Stimulated activated naive CD4-positive, alpha-beta T cell treated with Interleukin-2 at 50 U/mL for 16 hours (primary cell): ENCODE measurements at regions not wholly inside any gene's neighbourhood (a gene's known extent, or its start where the extent isn't known, plus 50 kb on each side); places are given as distances from the start of the nearest gene placed in this dataset.

ENCODE experiments used
- DNase-seq: peaks from one replicate; lab custom pipeline; 2025; lab: John Stamatoyannopoulos, UW

DNA sequence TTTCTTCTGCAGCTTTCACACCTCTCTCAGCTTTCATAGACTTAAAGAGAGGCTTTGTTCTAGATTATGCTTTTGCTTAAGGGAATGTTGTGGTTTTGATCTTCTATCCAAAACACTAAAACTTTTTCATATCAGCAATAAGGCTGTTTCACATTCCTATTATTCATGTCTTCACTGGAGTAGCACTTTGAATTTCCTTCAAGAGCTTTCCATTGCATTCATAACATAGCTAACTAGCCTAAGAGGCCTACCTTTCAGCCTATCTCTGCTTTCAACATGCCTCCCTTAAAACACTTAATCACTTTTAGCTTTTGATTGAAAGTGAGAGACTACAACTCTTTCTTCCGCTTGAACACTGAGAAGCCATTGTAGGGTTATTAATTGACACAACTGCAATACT is 1117.0 kb upstream of the PHF14 start:
- no peak for DNase-seq

DNA sequence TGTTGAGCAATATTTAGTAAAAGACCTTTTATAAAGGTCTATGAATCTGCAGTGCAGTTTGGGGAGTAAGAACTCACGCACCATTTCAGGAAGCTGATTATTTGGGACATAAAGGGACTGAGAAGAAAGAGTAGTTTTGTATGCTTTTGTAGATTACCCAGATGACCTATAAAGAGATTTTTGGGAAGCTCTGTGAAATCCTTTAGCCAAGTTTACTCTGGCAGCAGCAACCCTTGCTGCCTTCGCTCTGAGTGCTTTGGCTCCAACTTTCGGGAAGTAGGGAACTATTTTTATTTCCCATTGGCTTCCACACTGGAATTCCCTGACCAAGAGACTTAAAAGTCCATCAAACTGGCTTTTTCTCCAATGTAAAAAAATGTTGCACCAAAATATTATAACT is 1110.1 kb upstream of the PHF14 start:
- no peak for DNase-seq

DNA sequence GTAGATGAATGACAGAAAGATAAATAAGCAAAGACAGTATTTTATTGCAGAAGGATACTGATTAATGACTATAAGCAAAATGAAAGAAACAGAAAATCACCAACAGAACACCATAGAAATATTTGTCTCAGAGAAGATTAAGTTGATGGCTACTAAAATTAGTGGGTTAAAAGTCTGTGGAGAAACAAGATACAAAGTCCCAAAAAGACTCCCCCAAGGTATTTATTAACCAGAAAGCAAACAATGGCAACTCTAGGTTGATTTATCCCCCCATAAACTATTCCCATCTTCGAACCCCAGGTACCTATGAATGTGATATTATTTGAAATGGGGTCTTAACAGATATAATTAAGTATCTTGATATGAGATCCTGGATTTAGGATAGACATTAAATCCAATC is 1104.5 kb upstream of the PHF14 start:
- no peak for DNase-seq

DNA sequence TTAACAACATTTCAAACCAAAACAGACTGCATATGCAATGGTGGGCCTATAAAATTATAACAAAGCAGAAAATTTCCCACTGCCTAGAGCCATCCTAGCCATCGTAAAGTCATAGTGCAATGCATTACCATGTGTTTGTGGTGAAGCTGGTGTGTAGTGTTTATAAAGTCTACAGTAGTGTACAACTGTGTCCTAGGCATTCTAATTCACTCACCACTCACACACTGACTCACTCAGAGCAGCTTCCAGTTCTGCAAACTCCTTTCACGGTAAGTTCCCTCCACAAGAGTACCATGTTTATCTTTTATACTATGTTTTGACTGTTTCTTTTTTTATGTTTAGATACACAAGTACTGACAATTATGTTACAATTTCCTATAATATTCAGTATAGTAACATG is 1104.1 kb upstream of the PHF14 start:
- no peak for DNase-seq

DNA sequence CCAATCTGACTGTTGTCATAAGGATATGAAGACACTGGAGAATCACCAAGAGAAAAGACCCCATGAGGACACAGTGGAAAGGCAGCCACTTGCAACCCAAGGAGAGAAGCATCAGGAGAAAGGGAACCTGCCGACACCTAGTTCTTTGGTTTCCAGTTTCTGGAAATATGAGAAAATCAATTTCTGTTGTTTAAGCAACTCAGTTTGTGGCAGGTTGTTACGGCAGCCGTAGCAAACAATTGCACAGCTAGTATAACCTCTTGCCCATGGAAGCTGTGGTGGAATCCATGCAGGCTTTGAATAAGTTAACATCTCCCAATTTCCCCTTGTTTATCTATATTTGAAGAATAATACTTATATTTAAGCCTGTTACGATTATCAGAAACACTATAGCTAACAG is 1103.0 kb upstream of the PHF14 start:
- DNase-seq: no peak

DNA sequence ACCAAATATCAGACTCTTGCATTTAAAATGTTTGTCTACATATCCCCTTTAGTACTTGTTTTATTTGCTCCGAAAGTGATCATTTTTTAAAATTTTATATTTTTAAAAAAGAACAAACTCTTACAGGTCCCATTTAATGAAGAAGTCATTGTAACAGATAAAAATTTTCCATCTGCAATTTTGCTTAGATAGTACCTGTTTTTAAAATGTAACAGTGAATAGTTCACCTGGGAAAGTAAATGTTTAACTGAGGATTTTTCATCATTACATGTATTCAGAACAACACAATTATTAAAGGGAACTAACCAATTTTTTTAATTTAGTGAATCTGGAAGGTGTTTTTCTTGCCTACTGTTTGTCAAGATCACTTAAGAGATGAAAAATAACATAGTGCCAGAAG is 1099.5 kb upstream of the PHF14 start:
- DNase-seq: no peak

DNA sequence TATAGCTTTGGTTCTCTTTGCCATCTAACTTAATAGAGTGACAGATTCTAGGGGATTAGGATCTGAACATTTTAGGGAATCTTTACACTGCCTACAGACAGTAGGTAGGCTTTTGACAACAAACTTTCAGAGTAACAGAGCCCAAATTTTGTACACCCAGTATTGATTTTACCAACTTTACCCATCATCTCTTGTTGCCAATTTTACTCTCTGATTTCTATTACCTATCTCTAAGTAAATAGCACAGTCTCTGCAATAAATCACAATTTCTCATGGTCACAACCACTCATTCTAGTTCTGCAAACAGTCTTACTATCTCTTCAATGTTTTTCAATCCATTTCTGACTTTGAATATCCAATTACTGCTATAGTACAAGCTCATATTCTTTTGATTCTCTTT is 1097.6 kb upstream of the PHF14 start:
- no peak for DNase-seq

DNA sequence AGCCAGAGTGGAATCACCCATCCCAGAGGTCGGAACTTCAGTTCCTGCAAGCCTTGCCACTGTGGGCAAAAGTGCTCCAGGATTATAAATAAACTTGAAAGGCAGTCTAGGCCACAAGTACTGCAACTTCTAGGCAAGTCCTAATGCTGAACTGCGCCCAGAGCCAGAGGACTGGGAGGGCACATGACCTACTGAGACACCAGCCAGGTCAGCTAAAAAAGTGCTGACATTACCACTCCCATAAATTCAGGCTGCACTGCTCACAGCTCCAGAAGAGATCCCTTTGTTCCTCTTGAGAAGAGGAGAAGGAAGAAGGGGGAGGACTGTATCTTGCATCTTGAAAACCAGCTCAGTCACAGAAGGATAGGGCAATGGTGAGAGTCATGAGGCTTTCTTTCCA is 1084.1 kb upstream of the PHF14 start:
- no peak for DNase-seq

DNA sequence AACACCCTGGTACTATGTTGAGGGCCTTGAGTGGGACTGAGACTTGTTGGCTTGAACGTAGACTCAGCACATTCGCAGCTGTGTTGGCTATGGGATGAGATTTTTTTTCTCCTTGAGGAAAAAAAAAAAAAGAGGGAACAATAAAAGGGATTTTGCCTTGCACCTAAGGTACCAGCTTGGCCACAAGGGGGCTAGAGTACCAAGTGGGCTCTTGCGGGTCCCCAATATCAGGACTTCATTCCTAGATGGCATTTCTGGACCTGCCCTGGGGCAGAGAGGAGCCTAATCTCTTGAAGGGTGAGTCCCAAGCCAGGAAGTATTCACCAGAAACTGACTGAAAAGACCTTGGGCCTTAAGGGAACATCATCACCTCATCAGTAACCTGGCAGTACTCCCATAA is 1083.6 kb upstream of the PHF14 start:
- DNase-seq: no peak

DNA sequence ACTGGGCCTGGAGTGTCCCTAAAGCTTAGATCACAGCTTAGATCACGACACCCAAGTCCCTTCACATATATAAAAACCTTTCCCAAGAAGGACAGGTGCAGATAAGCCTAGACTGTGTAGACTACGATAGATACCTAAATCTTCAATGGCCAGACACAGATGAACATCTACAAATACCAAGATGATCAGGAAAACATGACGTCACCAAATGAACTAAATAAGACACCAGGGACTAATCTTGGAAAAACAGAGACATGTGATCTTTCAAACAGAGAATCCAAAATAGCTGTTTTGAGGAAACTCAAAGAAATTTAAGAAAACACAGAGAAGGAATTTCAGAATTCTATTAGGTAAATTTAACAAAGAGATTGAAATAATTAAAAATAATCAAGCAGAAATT is 1082.6 kb upstream of the PHF14 start:
- no peak for DNase-seq

DNA sequence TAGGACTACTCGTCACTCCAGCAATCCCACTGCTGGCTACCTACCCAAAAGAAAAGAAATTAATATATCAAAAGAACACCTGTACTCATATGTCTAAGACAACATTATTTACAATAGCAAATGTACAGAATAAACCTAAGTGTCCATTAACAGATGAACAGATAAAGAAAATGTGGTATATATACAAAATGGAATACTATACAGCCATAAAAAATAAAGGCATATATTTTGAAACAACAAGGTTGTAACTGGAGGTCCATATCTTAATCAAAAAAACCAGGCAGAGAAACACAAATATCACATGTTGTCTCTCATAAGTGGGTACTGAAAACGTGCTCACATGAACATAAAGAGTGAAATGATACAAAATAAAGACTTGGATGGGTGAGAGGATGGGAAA is 1073.3 kb upstream of the PHF14 start:
- DNase-seq: no peak

DNA sequence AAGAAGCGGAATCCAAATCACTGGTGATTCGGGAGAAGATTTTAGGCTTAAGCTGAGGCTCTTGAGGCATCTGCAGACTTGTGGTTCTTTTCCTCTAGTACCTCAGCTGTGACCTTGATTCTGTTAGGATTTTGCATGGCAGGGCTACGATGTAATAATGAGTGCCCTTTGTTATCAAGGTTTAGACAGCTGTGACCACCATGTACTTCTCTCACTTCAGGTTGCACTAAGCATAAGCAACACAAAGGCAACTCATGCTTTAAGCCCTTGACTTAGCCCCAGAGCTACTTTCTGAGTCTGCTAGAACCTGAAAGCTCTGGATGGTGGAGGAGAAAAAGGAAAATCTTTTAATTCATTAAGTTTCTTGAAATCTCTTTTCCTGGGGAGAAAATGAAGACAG is 1052.3 kb upstream of the PHF14 start:
- DNase-seq: no peak

DNA sequence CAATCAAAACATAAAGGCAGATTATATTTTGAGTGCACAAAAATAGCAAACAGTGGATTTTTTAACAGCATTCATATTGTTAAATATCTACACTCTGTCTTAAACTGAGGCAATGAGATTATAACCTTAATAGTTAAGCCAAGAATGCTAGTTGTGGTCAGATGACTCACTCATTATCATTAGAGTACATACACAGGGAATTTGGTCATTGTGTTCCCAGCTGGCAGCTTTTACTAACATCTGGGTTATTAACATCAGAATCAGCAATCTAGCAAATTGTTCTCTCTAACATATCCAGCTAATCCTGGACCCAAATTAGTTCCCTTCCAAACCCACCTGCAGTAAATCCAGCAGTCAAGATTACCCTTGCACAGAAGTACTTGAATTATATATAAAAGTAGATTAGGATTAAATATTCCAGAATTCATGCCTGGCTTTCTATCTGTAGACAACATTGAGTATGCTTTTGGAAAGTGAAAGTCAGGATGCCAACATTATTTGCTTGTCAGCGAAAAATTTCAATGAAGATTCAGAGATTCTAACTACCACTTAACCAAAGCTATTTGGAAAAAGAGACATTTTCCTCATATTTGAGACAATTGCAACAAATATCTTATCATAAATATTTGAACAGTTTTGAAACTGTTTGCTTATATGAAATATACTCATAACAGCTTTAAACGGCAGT is 1035.6 kb upstream of the PHF14 start:
- DNase-seq: no peak

DNA sequence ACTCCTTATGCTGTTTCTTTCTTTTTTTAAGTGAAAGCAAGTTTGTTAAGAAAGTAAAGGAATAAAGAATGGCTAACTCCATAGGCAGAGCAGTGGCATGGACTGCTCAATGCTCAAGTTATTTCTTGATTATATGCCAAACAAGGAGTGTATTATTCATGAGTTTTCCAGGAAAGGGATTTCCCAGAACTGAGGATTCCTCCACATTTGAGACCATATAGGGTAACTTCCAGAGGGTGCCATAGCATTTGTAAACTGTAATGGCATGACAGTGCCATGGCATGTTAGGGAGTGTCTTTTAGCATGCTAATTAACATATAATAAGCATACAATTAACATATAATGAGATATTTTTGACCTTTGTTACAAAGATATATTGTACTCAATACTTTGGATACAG is 1034.5 kb upstream of the PHF14 start:
- DNase-seq: no peak

DNA sequence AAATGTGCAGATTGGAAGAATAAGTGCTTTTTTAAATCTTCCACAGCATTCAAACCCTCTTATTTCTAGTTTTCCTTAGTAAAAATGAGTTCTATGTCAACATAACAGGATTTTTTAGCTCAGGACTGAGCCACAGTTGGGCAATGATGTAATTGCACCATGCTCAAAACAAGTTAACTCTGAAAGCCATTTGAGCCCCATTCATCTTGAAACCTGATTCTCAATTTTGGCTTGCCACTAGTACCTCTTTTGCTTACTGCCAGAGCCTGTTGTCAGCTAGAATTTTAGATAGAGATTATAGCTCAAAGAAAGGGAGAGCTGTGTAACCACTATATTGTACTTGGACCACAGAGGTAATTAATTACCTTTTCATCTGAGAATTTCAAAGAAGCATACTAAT is 1028.5 kb upstream of the PHF14 start:
- no peak for DNase-seq

DNA sequence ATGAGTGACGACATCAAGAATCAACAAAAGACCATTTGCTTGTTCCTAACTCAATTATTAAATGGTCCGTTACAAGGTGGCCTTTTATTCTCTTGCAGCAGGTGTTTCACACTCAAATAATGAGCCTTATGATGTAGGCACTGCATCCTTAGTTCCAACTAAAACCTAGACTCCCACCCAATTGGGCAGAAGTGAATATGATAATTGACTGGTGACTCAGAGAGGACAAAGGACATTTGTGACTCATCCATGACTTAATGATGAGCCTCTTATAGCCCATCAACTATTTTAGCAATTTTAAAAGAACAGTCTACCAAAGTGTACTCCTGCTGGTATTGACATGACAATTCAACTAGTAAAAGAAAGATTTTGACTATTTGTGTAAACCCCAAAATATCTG is 1027.8 kb upstream of the PHF14 start:
- DNase-seq: no peak

DNA sequence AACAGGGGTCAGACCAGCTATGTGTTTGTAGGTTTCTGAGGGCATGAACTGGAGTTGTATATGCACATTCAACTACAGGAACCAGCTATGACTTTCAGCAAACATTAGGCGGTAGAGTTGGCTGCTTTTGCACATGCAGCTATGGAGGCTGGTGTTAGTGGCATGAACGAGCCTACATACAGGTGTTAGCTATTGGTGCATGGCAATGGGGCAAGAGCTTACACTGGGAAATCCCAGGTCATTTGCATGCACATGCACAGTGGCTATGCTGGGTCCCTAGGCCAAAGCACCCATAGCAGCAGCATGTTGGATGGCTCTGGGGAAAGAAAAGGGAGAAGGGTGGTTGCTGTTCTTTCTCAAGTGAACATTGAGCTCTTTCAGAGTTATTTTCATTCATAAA is 1018.5 kb upstream of the PHF14 start:
- DNase-seq: no peak

DNA sequence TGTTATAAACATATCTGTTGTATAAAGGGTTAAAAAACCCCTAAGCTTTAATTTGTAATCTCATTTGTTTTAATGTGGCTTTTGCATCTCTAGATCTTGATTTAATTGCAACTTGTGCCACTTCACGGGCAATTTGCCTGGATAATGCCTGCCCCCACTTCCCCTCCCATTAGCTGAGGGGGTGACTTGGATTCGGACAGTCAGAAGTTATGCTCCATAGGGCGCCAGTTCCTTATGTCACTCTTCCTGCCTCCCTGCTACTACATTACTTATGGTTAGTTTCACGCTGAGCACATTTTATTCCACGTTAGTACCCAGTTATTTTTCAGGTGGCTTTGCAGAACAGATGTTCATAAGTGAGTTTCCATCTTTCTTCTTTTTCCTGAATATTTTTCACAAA is 1015.2 kb upstream of the PHF14 start:
- DNase-seq: no peak

DNA sequence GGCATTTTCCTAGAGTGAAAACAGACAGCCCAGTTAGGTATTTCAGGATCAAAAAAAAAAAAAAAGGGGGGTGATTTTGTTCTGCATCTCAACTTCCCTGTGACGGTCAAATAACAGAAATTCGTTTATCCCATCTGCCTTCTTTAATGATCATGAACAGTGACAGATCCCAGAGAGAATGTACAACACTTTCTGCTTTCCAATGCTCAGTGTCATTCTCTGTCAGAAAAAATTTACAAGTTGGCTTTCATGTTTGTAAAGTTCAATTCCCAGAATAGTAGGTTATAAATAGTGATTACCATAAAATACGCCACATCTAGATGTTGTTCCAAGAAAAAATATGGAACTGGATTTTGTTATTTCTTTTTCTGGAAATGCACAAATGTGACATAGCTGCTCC is 1013.2 kb upstream of the PHF14 start:
- DNase-seq: no peak

DNA sequence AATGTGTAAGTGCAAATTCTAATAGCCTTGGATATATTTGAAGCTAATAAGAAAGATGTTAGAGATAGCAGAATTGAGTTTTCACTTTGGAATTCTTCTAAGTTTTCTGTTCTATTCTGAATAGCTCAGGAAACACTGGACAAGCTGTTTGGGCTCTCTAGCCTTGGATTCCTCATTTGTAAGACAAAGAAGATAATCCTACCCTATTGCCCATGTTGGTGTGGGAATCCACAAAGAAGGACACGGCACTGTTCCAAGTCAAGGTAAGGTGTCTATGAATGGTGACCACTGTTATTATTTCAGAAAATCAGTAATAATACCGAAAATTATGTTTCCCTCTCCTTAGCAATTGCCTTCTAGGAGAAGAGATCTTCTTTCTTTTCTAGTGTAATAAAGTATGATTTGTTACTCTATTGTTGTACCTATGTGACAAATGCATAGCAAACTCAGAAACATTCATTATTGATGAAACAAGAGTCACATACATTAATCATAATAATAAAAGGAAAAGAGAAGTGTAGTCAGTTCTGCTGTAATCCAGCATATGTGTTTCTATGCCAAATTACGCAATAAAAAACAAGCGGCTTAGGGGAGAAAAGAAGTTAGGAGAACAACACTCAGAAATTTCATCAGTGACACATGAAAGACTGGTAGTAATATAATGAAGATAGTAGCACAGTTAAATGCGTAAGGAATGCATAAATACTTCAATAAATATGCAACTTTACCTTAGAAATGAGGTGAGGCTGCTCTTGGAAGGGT is 1012.3 kb upstream of the PHF14 start:
- no peak for DNase-seq

DNA sequence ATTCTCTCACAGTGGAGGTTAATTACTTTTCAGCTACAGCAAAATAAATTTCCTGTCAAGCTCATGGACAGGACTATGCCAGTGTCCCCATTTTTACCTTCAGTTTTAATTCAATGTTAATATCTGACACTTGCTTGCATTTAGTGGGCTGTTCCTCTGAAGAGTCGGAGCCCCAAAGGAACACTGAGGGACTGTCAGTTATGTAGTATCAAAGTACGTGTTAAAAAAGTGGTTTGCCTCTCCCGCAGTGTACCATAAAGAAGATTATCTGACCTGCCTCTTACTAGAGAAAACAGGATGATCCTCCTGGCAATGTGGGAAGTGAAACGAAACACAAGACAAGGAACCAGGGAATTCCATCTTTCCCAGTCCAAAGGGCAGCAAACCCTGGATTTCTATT is 1010.9 kb upstream of the PHF14 start:
- no peak for DNase-seq

DNA sequence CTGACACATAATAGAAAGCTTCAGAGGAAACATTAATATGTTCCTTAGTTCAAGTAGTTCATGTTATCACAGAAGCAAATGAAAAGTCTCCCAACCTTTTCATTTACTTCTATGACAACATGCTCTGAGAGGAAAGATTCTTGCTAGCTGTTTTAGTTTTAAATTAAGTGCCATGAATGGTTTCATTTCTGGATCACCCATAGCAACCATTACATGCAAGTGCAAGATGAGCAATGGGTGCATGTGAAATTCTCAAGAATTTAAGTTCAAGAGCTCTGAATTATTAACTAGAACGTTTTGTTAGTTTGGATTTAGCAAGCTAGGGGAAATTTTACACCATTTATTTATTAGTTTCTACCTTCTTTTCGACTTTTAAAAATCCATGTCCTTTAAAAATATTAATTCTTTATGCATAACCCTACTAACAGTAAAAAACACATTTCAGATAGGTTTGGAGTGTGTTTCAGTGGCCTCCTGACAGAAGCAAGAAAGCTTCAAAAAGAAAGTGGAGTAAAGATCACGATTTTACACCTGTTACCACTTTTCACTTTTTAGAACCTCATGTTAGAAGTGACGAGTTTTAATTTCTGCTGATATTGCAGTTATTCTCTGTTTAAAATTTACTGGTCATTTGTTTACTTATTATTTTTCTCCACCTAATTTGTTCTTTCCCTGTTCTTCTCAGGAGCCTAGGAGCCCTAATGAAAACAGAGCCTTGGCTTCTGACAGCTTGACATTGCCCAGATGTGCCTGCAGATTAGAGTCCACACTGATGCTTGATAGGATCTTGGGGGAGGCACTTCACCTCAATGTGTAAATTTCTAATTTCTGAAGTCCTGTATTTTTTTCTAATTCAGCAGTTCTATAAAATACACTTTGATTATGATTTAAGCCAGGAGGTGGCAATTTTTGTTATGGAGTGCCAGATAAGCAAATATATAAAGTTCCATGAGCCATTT is 995.3 kb upstream of the PHF14 start:
- no peak for DNase-seq
